Hepatocyte (in vitro differentiated cells): ENCODE measurements at regions not wholly inside any gene's neighbourhood (a gene's known extent, or its start where the extent isn't known, plus 50 kb on each side); places are given as distances from the start of the nearest gene placed in this dataset.

Source experiments
- CTCF ChIP-seq: fragments of 200-600 bp; sonication (generic); IDR thresholded peaks from 2 replicates; pipeline ENCODE4 v1.5.1; 2016; ENCODE audit warnings: antibody characterized with exemption, mild to moderate bottlenecking; ENCODE audit not compliant: poor library complexity
- EZH2 ChIP-seq: fragments of 200-600 bp; sonication (generic); IDR thresholded peaks from 2 replicates; pipeline ENCODE4 v1.6.1; 2016; ENCODE audit warnings: antibody characterized with exemption, mild to moderate bottlenecking, borderline replicate concordance
- EZH2phosphoT487 ChIP-seq: fragments of 200-600 bp; sonication (generic); IDR thresholded peaks from one replicate; pipeline ENCODE4 v1.6.1; 2018; ENCODE audit warnings: antibody characterized with exemption, mild to moderate bottlenecking, low read depth, moderate library complexity; ENCODE audit not compliant: unreplicated experiment, severe bottlenecking

DNA sequence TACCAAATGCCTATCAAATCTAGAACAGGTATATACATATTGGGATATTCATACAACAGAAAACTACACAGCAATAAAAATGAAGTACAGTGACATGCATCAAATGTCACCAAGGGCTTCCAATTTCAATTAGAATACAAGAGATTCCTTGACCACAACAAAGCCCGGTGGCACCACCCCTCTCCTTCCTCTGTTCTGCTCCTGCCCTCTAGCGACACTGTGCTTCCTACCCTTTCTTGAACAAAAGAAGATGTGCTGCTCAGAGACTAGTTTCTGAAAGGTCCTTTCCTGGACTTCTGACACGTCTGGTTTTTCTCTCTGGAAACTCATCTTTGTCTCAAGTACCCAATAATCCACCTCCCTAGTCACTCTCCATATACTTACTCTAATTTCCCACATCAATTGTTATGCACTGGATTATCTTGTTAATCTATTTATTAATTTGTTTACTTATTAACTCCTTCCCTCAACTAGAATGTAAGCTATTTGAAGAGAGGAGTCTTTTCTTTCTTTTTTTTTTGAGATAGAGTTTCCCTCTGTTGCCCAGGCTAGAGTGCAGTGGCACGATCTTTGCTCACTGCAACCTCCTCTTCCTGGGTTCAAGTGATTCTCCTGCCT, 70.4 kb upstream of the CTSV start:
- TF ChIP-seq CTCF (peak; percentile 53), EZH2 (no peak), EZH2phosphoT487 (no peak)
